Endothelial cell of umbilical vein (primary cell): ENCODE measurements at regions not wholly inside any gene's neighbourhood (a gene's known extent, or its start where the extent isn't known, plus 50 kb on each side); places are given as distances from the start of the nearest gene placed in this dataset.

ENCODE experiments used
- BruUV-seq: library from RNA; stranded (reverse); fragments of 400-500 nt; replicated peaks from 2 replicates; lab custom pipeline; 2021; lab: Mats Ljungman, UMichigan
- CTCF ChIA-PET: fragments of 300-600, 350-600 bp; sonication (Branson Sonifier 250); formaldehyde crosslinking; loops from one replicate; lab custom pipeline; 2021; ENCODE audit warnings: antibody characterized with exemption, inconsistent platforms; lab: Charles Lee
- POLR2A ChIA-PET: fragments of 300-600, 350-600 bp; sonication (Branson Sonifier 250); formaldehyde crosslinking; loops from one replicate; lab custom pipeline; 2021; ENCODE audit warnings: antibody characterized with exemption, inconsistent platforms; lab: Charles Lee
- DNase-seq: peaks from one replicate; pipeline ENCODE4 v3.0.0-alpha.2; 2011; ENCODE audit warnings: low read depth, low spot score
- FAIRE-seq: peaks from 2 replicates; lab custom pipeline; 2011; peaks lifted over from hg19 to GRCh38; lab: Jason Lieb, UNC
- H2AFZ ChIP-seq: 2 replicates; pipeline ENCODE4 v1.6.0; 2012; ENCODE audit warnings: low read depth, low read length, control low read depth, inconsistent platforms
- H3K27ac ChIP-seq: 2 replicates; pipeline ENCODE4 v1.5.1; 2011; ENCODE audit warnings: low read depth, mild to moderate bottlenecking, control low read depth, low read length, moderate library complexity; ENCODE audit not compliant: insufficient read depth
- H3K27me3 ChIP-seq, 2 experiments: 2 replicates each; pipeline versions ENCODE4 v1.6.0 to v1.6.1; 2011; ENCODE audit warnings: low read length in 2 of 2, mixed read lengths in 1 of 2; ENCODE audit not compliant: control insufficient read depth in 2 of 2, insufficient read depth in 2 of 2
- H3K36me3 ChIP-seq, 2 experiments: 2 replicates in 1 of 2; 3 replicates in 1 of 2; pipeline ENCODE4 v1.5.1; 2011; ENCODE audit warnings: low read length in 2 of 2, mild to moderate bottlenecking in 1 of 2, moderate library complexity in 1 of 2; ENCODE audit not compliant: control insufficient read depth in 2 of 2, insufficient read depth in 2 of 2; ENCODE audit errors: extremely low read depth in 1 of 2
- H3K4me1 ChIP-seq: 3 replicates; pipeline ENCODE4 v1.5.1; 2011; ENCODE audit warnings: mild to moderate bottlenecking, low read length; ENCODE audit not compliant: control insufficient read depth, insufficient read depth; ENCODE audit errors: extremely low read depth
- H3K4me2 ChIP-seq: 2 replicates; pipeline ENCODE4 v1.6.1; 2011; ENCODE audit warnings: low read length, control low read depth, mixed read lengths; ENCODE audit not compliant: insufficient read depth
- H3K4me3 ChIP-seq, 3 experiments: fragments of 200-600 bp in 1 of 3; sonication (generic), shearing (Covaris generic) in 1 of 3; replicated peaks in 1 of 3; 2 replicates each; pipeline ENCODE4 v1.5.1; 2011 to 2016; ENCODE audit warnings: control low read depth in 3 of 3, low read length in 3 of 3, mild to moderate bottlenecking in 2 of 3, inconsistent platforms in 1 of 3, low read depth in 1 of 3, moderate library complexity in 1 of 3; ENCODE audit not compliant: insufficient read depth in 1 of 3
- H3K79me2 ChIP-seq: 2 replicates; pipeline ENCODE4 v1.6.0; 2012; ENCODE audit warnings: low read length, inconsistent platforms; ENCODE audit not compliant: control insufficient read depth, insufficient read depth
- H3K9ac ChIP-seq: replicated peaks from 2 replicates; pipeline ENCODE3; 2011; ENCODE audit warnings: low read length, control low read depth; ENCODE audit not compliant: insufficient read depth; ENCODE audit errors: extremely low read depth
- H3K9me1 ChIP-seq: replicated peaks from 3 replicates; pipeline ENCODE4 v1.6.0; 2011; ENCODE audit warnings: mild to moderate bottlenecking, low read length; ENCODE audit not compliant: control insufficient read depth, insufficient read depth; ENCODE audit errors: extremely low read depth
- H3K9me3 ChIP-seq: replicated peaks from 2 replicates; pipeline ENCODE4 v1.5.1; 2012; ENCODE audit warnings: low read length, inconsistent platforms; ENCODE audit not compliant: control insufficient read depth, insufficient read depth
- H4K20me1 ChIP-seq: replicated peaks from 2 replicates; pipeline ENCODE3; 2011; ENCODE audit warnings: mild to moderate bottlenecking, low read length; ENCODE audit not compliant: control insufficient read depth, insufficient read depth; ENCODE audit errors: extremely low read depth
- CTCF ChIP-seq, 2 donors: IDR thresholded peaks; 1 replicate in 1 of 2; 2 replicates in 1 of 2; pipeline ENCODE4 v1.5.1; 2011; ENCODE audit warnings: low read length in 2 of 2, mild to moderate bottlenecking in 2 of 2, moderate library complexity in 2 of 2, control low read depth in 1 of 2, inconsistent platforms in 1 of 2, low read depth in 1 of 2; ENCODE audit not compliant: insufficient read depth in 1 of 2; ENCODE audit errors: extremely low read depth in 1 of 2
- EZH2 ChIP-seq: IDR thresholded peaks from 2 replicates; pipeline ENCODE4 v1.6.1; 2012; ENCODE audit warnings: borderline replicate concordance, low read depth, mild to moderate bottlenecking, moderate library complexity, low read length, inconsistent platforms; ENCODE audit not compliant: severe bottlenecking
- GATA2 ChIP-seq: IDR thresholded peaks from 2 replicates; pipeline ENCODE4 v1.7.0; 2011; ENCODE audit warnings: low read depth, mild to moderate bottlenecking, moderate library complexity, mixed read lengths, low read length; ENCODE audit not compliant: insufficient read length, insufficient read depth
- JUN ChIP-seq: IDR thresholded peaks from 2 replicates; pipeline ENCODE4 v1.6.1; 2011; ENCODE audit warnings: borderline replicate concordance, low read depth; ENCODE audit not compliant: insufficient read length, insufficient read depth
- MAX ChIP-seq: IDR thresholded peaks from 2 replicates; pipeline ENCODE4 v1.6.1; 2011; ENCODE audit not compliant: insufficient read depth, insufficient read length
- MYC ChIP-seq: IDR thresholded peaks from one replicate; pipeline ENCODE4 v1.6.1; 2011; ENCODE audit warnings: mild to moderate bottlenecking, low read depth, low read length
- POLR2A ChIP-seq: IDR thresholded peaks from 2 replicates; pipeline ENCODE4 v1.6.1; 2012; ENCODE audit warnings: low read depth, mild to moderate bottlenecking, control low read depth, low read length
- POLR2AphosphoS5 ChIP-seq: IDR thresholded peaks from 2 replicates; pipeline ENCODE4 v1.6.1; 2012; ENCODE audit warnings: low read depth, mild to moderate bottlenecking, control low read depth, low read length, moderate library complexity; ENCODE audit not compliant: insufficient read depth
- dilution Hi-C: fragments of 300-500 bp; cut with MboI; formaldehyde crosslinking; loops from one replicate; pipeline ENCODE4 v1.15.0; 2019; ENCODE audit warnings: low sequenced_read_pairs; ENCODE audit not compliant: extremely low pct_ligation_motif_present
- intact Hi-C: fragments of 100-400 bp; cut with micrococcal nuclease; formaldehyde crosslinking; loops from one replicate; pipeline ENCODE4 v1.10.0; 2022

GRCh38 chr19:34841780-34842179 lies 68.8 kb upstream of the ZNF599 start:
- Histone ChIP-seq H3K9me1 (no peaks in the 10 kb centered on the region), H3K79me2 (no peaks in the 10 kb centered on the region), H3K4me2 (no peak overlapping the region), H2AFZ (no peak overlapping the region), H4K20me1 (no peaks in the 10 kb centered on the region), H3K36me3 (no peaks in the 10 kb centered on the region), H3K9me3 (no peaks in the 10 kb centered on the region), H3K9ac (no peak overlapping the region), H3K4me1 (peaks cover 14% of the 10 kb centered on the region), H3K4me3 (no peak overlapping the region), H3K27me3 (no peaks in the 10 kb centered on the region), H3K27ac (no peak overlapping the region)
- TF ChIP-seq JUN (no peak), MYC (no peak), POLR2A (no peak), CTCF (IDR thresholded peaks at IDR 0.05; ENCODE audit: extremely low read depth in 1 of 2, insufficient read depth in 1 of 2, low read depth in 1 of 2, low read length in 2 of 2) (no peak), EZH2 (no peak), POLR2AphosphoS5 (no peak), GATA2 (no peak), MAX (no peak)
- FAIRE-seq: no peak
- ChIA-PET CTCF (no interaction called here), POLR2A (no interaction called here)
- dilution Hi-C loops: no loop called here
- no peak for DNase-seq
- BruUV-seq: no TSS peak
- intact Hi-C loops: no loop called here
